ENCODE measurements at regions not wholly inside any gene's neighbourhood (a gene's known extent, or its start where the extent isn't known, plus 50 kb on each side); places are given as distances from the start of the nearest gene placed in this dataset.

DNA sequence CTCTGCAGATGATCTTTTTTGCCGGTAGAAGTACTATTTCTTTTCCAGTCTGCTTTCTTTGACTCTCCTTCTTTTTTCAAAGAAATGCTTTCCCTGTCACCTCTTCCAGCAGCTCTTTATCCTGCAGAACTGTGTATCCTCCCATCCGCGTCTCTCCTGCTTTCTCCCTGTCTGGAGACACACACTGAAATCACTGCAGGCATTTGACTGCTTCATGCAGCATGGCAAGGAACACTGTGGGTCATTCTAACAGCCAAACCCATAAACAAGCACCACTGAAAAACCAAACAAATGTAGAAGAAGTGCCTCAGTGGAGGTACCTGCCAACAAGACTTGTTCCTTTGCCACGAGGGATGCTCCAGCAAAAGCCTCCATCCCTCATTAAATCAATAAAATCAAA lies 403.7 kb upstream of the CITED2 start:
- DNase-seq (ENCODE audit: low read depth in 2 of 2): no peak

DNA sequence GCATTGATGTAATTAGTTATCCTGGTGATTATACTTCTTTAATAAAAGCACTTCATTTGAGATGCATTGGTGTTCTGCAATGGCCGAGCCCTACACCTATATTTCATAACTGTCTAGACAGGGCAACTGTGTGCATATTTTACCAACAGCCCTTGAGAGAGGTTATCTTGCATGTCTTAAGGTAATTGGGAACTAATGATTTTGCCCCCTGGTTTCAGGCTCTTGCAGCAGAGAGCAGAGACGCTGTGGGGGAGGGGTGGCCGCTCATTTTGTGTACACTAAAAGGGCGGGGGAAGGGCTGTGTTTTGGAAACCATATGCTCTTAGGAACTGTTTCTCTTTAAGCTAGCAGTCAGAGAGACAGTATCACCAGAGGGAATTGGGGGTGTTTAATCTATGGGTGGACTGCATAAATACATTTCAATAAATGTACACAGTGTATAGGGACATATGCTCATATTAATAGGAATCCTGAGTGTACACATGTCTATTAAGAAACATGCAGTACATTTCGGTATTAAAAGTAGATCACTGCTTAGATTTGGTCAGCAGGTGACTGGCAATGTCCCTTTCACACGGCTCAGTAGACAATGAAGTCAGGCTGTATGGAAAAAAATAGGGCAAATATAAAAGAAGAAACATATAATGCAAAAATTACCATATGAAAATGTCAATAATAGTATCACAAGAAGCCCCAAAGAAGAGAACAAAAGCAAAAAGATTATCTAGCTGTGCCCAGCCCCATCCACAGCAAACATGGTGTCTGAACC lies 402.9 kb upstream of the CITED2 start:
- no peak for DNase-seq (ENCODE audit: low read depth in 2 of 2)

DNA sequence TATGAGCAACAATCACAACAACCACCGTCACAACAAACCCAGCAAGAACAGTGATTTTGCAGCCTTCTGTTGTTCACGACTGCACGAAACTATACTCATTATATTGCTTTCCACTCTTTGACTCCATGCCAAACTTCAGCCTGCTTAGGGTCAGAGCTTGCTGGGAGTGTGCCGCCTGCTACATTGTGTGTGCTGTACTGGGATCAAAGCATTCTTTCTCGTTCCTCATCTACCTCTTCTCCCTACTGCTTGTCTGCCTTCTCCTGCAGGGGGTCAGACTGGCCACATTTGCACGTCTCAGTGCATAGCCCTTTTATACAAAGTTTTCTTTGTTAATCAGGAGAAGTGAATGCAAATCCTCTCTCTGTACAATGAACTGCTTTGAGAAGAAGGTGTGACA lies 401.6 kb upstream of the CITED2 start:
- DNase-seq (ENCODE audit: low read depth in 2 of 2): peak in 1 of 2 donors; percentile 47

DNA sequence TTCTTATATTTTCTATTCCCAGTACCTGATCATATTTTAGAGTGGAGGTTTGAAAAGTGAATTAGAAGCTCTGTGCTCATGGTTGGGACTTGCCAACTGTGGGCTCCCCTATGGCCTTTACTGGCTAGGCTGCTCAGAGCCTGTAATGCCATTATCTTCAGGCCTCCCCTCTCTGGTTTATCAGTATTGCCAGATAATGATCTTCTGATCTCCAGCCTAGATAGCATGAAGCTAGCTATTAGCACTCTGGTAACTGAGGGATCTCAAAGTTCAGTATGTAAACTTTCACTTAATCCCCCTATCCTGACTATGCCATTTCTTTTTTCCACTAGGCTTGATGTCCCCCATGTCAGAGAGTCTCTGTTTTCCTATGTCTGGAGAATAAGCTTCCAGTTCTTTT lies 393.7 kb upstream of the CITED2 start:
- no peak for DNase-seq (ENCODE audit: low read depth in 2 of 2)

- DNase-seq (ENCODE audit: low read depth in 2 of 2): no peak
Measured at GRCh38 chr6:139766796-139767195, 392.3 kb upstream of the CITED2 start.

DNA sequence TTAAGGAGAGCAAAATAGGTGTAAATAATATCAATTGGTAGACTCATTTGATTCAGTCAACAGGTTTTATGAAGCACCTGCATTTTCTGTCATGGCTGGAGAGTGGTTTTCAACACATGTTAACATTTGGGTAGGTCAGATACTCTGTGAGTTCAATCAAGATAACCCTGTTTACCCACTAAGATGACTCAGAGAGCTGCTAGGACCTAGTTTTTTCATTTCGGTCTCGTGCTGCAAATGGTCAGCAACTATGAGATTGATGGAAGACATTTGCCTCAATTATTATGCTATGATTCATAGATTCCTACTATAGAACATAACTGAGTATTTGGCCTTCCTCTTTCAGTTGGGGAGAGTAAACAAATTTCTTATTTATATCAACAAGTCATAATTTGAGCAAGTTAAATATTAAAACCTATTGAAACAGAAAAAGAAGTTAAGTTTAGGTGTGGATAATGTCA lies 391.4 kb upstream of the CITED2 start:
- DNase-seq (ENCODE audit: low read depth in 2 of 2): peak in 1 of 2 donors; percentile 88

GRCh38 chr6:139764498-139764986 lies 390.1 kb upstream of the CITED2 start:
- DNase-seq (ENCODE audit: low read depth in 2 of 2): peak; percentile 44 to 94

- peak in 1 of 2 donors; percentile 62 for DNase-seq (ENCODE audit: low read depth in 2 of 2)
Measured at GRCh38 chr6:139763468-139764210, 389.2 kb upstream of the CITED2 start.

- DNase-seq (ENCODE audit: low read depth in 2 of 2): peak; percentile 40 to 76
Measured at GRCh38 chr6:139762587-139763031, 388.2 kb upstream of the CITED2 start.

DNA sequence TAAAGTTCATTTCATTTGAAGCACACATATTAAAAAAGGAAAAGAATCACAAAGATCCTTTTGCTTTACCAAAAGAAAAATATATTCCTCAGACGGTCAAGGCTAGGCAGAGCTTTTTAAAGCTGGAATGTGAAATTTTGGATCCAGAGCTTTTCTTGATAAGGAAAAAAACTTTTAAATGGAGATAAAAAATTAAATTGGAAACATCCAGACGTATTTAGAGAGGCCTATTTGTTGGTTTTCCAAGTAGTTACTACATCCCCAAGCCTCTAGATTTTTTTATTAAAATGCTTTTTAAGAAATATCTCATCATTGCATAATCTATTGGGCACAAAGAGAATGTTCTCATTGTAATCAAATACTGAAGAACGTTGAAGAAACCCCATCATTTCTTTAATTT lies 385.7 kb upstream of the CITED2 start:
- no peak for DNase-seq (ENCODE audit: low read depth in 2 of 2)

DNA sequence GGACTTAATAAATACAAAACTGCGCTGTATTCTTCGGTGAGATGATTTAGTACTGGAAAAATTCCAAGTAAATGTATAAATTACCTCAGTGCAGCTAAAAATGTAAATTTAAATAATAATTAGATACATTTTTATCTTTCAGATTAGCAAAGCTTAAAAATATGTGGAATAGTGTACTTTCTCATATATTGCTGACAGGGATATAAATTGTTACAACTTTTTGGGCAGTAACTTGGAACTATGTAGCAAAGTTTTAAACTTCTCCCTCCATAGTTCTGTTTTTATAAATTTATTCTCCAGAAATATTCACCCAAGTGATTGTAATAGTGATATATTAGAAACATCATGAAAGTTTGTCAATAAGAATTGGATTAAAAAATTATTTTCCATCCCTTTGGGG lies 384.6 kb upstream of the CITED2 start:
- DNase-seq (ENCODE audit: low read depth in 2 of 2): no peak

- no peak for DNase-seq (ENCODE audit: low read depth in 2 of 2)
Measured at GRCh38 chr6:139758209-139758611, 383.8 kb upstream of the CITED2 start.

GRCh38 chr6:139757784-139758183 lies 383.3 kb upstream of the CITED2 start:
- no peak for DNase-seq (ENCODE audit: low read depth in 2 of 2)

DNA sequence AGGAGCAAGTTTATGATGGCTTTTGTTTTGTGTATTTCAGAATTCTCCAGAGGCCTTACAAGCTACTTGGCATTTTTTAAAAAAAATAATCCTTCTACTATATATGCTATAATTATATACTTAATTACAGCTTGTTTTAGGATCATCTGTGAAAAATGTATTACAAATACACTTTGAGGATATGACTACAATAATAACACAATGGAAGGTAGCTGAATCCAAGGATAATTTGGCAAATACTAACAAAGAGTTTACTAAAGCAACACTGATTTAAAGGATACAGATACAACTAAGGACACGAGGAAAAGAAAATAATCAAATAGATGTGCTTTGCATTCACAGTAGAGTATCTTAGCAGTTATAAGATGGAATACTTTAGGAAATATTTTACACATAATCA lies 381.9 kb upstream of the CITED2 start:
- DNase-seq (ENCODE audit: low read depth in 2 of 2): peak in 1 of 2 donors; percentile 39

DNA sequence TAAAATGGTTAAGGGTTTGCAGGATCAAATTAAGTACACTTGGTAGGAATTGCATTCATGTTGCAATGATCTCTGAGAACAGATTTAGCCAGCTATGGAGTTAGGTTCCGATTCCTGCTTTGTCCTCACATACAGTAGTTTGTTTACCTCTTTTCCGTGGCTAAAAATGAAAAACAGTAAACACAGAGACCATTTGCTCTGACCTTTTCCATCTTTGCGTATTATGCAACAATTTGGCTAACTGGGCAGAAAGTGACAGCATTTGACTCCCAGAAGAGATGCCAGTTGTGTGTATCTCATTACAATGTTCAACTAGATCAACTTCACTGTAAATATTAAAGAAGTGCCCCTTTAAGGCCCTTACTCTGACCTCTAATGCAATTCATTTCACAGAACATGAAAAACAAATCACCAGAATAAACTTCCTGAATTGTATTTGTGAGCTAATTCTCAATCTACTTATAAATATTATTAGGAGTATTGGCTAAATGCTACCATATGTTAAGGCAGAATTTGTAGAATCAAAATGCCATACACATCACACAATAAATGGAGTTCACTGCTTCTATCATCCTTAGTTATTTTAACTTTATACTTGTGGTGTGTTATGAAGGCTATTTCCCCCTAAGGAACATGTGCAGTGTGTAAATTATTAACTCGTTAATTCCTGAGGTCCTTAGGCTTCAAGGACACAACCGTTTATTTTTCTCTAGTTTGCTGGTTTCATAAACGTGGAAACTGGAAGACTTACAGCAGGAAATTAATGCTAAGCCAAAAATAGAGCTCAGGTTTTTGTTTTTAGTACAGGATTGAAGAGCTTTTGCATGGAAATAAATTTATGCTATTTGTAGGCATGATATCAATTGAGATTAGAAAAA lies 380.7 kb upstream of the CITED2 start:
- no peak for DNase-seq (ENCODE audit: low read depth in 2 of 2)

- no peak for DNase-seq (ENCODE audit: low read depth in 2 of 2)
Measured at GRCh38 chr6:139753198-139753861, 378.9 kb upstream of the CITED2 start.

GRCh38 chr6:139752086-139752485 lies 377.6 kb upstream of the CITED2 start:
- DNase-seq (ENCODE audit: low read depth in 2 of 2): no peak

DNA sequence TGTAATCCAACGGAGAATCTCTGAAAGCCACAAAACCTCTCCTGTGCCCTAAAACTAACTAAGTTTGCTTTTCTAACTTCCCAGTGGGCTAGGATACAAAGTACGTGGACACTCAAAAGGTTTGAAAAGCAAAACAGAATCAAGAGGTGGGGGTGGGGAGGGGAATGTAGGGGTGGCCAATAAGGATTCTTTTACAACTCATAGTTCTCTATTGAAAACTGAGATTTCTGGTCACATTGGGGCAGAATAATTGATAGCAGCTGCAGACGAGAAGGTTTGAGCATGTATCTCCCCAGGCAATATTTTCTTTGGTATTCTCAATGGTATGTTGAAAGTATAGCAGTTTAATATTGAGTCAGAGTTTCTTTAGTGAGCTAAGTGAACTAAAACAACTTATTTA lies 376.7 kb upstream of the CITED2 start:
- DNase-seq (ENCODE audit: low read depth in 2 of 2): no peak

- DNase-seq (ENCODE audit: low read depth in 2 of 2): no peak
Measured at GRCh38 chr6:139748353-139749146, 374.1 kb upstream of the CITED2 start.

DNA sequence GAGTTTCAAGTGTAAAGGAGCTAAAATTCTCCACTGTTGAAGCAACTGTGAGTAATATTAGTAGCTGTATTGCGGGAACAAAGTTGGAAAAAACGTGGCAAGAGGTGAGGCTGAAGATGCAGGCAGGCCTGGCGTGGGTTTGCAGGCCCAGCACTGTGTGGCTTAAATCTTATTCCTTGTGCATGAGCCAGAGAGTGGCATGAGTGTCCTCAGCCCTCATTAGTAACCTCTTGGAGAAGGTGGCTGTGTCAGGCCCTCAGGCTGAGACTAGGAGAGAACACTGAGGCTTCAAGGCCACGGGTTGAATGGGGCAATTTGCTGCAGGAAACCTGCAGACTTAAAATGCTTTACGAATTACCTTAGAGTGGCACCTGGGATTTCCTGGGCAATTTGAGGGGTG lies 372.7 kb upstream of the CITED2 start:
- DNase-seq (ENCODE audit: low read depth in 2 of 2): no peak

Measured in dermis microvascular lymphatic vessel endothelial cell (primary cell).